Activated CD8-positive, alpha-beta T cell treated with anti-CD3 and anti-CD28 coated beads, Interleukin-2, amount 10 ng/mL, durations not matched to agents 7 days and 5 days (primary cell): ENCODE measurements at regions not wholly inside any gene's neighbourhood (a gene's known extent, or its start where the extent isn't known, plus 50 kb on each side); places are given as distances from the start of the nearest gene placed in this dataset.

ENCODE experiments used
- ATAC-seq: fragments of 150-1000 bp; cut with Tn5 transposase; one replicate; pipeline ENCODE4 v1.10.0; 2021; ENCODE audit warnings: moderate library complexity
- CTCF ChIA-PET: fragments of 350-600 bp; sonication (Branson Sonifier 250); formaldehyde crosslinking; loops from one replicate; lab custom pipeline; 2021; ENCODE audit warnings: antibody characterized with exemption; lab: Charles Lee
- POLR2A ChIA-PET: fragments of 350-600 bp; sonication (Branson Sonifier 250); formaldehyde crosslinking; loops from one replicate; lab custom pipeline; 2021; ENCODE audit warnings: antibody characterized with exemption; lab: Charles Lee
- DNase-seq: peaks from one replicate; pipeline ENCODE4 v3.0.0-alpha.2; 2020
- H3K27ac Mint-ChIP-seq: one replicate; pipeline ENCODE4 v1.8.0; 2021; ENCODE audit warnings: mild to moderate bottlenecking, mixed read lengths
- H3K27me3 Mint-ChIP-seq: one replicate; pipeline ENCODE4 v1.8.0; 2021; ENCODE audit warnings: low read depth, mixed read lengths
- H3K36me3 Mint-ChIP-seq: one replicate; pipeline ENCODE4 v1.8.0; 2021; ENCODE audit warnings: low read depth, mixed read lengths
- H3K4me1 Mint-ChIP-seq: one replicate; pipeline ENCODE4 v1.8.0; 2021; ENCODE audit warnings: low read depth, mixed read lengths
- H3K4me3 Mint-ChIP-seq: one replicate; pipeline ENCODE4 v1.8.0; 2021; ENCODE audit warnings: mild to moderate bottlenecking, mixed read lengths
- H3K9me3 Mint-ChIP-seq: one replicate; pipeline ENCODE4 v1.8.0; 2022; ENCODE audit warnings: mixed read lengths; ENCODE audit not compliant: insufficient read depth

GRCh38 chr21:35333831-35334618 lies 284.9 kb upstream of the RUNX1 start:
- no peak overlapping the region for H3K27ac Mint-ChIP-seq
- no peak for DNase-seq
- CTCF ChIA-PET, result no interaction called here
- POLR2A ChIA-PET, result no interaction called here
- no peaks in the 10 kb centered on the region for H3K36me3 Mint-ChIP-seq
- no peaks in the 10 kb centered on the region for H3K4me1 Mint-ChIP-seq
- H3K27me3 Mint-ChIP-seq, result no peaks in the 10 kb centered on the region
- no peaks in the 10 kb centered on the region for H3K9me3 Mint-ChIP-seq
- no peak for ATAC-seq
- no peak overlapping the region for H3K4me3 Mint-ChIP-seq

DNA sequence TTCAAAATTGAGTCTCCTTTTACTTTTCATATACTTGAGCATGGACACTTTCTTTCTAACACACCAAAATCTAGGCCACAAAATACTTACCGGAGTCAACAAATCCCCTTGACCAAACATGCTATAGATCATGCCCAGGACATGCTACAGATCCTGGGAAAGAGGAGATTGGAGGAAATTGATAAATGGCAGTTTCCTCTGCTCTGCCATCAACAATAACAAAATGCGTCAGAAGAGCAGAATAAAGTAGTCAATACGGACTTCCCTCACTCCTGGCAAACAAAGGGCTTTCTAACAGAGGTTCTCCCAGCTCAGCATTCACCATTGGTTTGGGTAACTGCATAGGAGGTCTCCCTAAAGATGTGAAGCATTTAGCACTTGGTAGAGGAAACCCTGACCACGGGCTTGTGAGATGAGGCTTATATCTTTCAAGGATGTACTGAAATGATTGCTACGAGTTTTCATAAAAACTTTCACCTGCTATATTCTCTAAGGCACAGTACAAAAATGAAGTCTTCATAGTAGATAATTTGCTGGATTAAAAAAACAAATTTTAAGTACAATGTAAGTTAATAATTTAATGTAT lies 283.8 kb upstream of the RUNX1 start:
- CTCF ChIA-PET, result no interaction called here

DNA sequence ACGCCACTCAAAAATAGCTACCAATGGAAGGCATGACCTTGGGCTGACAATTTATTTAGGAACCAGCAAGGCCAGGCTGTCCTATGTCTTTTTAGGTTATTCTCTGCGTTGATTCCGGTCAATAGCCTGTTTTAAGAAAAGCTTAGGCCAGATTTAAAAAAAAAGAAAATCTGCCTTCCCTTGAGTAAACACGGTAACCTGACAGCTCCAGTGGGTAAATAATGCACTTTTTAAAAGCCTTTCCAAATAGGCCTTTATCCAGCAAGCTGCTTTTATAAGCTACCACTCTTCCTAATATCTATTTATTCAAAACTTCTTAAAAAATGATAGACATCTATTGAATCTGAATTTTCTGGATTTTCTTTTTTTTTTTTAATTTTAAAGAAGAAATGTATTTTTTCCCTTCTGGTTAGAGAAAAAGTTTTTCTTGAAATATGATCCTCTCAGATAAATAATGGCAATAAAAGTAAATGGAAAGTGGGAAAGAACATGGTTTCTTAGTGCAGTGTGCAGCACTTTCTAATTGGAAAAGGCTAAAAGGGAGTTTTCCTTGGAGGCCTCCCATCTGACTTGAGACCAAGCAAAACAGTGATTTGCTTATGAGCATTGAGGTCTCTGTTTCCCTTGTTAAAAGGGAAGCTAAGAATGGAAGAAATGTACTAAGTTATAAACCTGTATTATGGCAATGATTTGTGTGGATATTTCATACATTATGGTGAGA lies 281.0 kb upstream of the RUNX1 start:
- no peaks in the 10 kb centered on the region for H3K36me3 Mint-ChIP-seq
- peaks cover 3% of the 10 kb centered on the region for H3K27me3 Mint-ChIP-seq
- H3K4me3 Mint-ChIP-seq, result no peak overlapping the region
- DNase-seq (no peak), ATAC-seq (no peak)
- POLR2A ChIA-PET, result no interaction called here
- no peaks in the 10 kb centered on the region for H3K9me3 Mint-ChIP-seq
- H3K4me1 Mint-ChIP-seq, result no peaks in the 10 kb centered on the region
- CTCF ChIA-PET, result no interaction called here
- H3K27ac Mint-ChIP-seq, result no peak overlapping the region

More for the DNA sequence above, 283.8 kb upstream of the RUNX1 start:
- Mint-ChIP-seq H3K9me3 (no peaks in the 10 kb centered on the region), H3K27ac (no peak overlapping the region), H3K27me3 (no peaks in the 10 kb centered on the region), H3K4me3 (no peak overlapping the region), H3K36me3 (no peaks in the 10 kb centered on the region), H3K4me1 (no peaks in the 10 kb centered on the region)
- POLR2A ChIA-PET, result no interaction called here
- DNase-seq (no peak), ATAC-seq (no peak)

DNA sequence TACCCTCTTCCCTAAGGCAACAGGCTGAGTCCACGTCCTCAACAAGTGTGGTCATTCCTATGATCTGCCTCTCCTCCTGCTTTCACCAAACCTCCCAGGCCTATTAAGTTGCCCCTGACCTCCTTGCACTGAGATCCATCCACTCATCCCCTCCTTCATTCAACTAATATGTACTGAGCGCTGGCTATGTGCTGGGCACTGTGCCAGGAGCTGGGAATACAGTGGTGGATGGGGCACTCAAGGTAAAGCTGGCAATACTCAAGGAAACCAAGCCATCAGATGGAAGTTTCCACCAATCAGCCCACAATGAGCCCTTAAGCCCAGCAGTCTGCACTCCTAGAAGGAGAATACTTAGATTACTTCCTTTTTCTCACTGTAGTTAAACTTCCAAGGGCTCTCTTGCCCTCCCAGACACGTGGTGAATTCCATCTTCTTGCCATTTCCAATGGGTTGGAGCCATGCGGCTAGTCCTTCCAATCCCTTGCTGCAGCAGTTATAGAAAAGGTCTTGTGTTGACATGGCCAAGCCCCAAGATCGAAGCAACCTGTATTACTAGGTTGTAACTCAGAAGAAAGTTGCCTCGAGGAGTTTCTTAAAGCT lies 279.9 kb upstream of the RUNX1 start:
- Mint-ChIP-seq H3K36me3 (no peaks in the 10 kb centered on the region), H3K27me3 (peaks cover 3% of the 10 kb centered on the region), H3K9me3 (no peaks in the 10 kb centered on the region), H3K4me1 (no peaks in the 10 kb centered on the region), H3K4me3 (no peak overlapping the region), H3K27ac (no peak overlapping the region)
- DNase-seq, result no peak
- ChIA-PET POLR2A (no interaction called here), CTCF (no interaction called here)
- ATAC-seq, result no peak

DNA sequence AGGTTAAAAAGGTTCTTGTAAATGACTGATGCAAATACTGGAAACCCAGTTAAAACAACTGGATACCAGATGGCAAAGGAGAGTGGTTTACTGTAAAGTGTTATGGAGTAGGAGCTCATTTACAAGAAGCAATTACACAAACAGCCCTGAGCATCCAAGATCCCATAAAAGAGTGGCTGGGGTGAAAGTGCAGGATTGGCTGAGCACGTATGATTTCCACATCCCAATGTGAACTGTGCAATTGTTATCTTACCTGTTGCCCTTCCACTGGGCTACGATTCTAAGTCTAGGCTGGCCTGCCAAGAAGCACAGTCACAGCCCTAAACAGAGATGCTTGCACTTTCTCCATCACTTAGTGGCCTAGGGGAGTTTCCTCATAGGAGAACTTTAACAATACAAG lies 277.6 kb upstream of the RUNX1 start:
- no peak overlapping the region for H3K4me3 Mint-ChIP-seq
- CTCF ChIA-PET, result no interaction called here
- peaks cover 3% of the 10 kb centered on the region for H3K27me3 Mint-ChIP-seq
- H3K27ac Mint-ChIP-seq, result no peak overlapping the region
- no peak for DNase-seq
- POLR2A ChIA-PET, result no interaction called here
- no peaks in the 10 kb centered on the region for H3K4me1 Mint-ChIP-seq
- no peaks in the 10 kb centered on the region for H3K36me3 Mint-ChIP-seq
- no peak for ATAC-seq
- H3K9me3 Mint-ChIP-seq, result no peaks in the 10 kb centered on the region

DNA sequence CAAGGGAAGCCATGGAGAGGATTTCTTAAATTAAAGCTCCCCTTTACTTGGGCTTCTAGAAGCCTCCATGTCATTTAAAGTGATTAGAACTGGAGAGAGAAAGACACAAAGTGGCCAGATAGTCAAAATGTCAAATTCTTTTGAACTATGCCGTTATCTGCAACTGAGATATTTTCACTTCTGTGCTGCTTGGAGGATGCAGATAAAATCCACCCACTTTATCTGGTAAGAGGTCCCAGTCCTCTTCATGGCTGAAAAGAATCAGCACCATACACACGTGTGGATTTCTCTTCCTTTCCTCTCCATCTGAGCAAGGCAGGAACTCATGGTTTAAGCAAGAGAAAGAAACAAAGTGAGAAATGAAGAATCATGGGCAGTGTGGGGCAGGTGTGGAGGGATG lies 276.9 kb upstream of the RUNX1 start:
- Mint-ChIP-seq H3K27me3 (peaks cover 3% of the 10 kb centered on the region), H3K36me3 (no peaks in the 10 kb centered on the region), H3K9me3 (no peaks in the 10 kb centered on the region), H3K27ac (no peak overlapping the region), H3K4me1 (no peaks in the 10 kb centered on the region), H3K4me3 (no peak overlapping the region)
- ChIA-PET CTCF (no interaction called here), POLR2A (no interaction called here)
- ATAC-seq (no peak), DNase-seq (no peak)

DNA sequence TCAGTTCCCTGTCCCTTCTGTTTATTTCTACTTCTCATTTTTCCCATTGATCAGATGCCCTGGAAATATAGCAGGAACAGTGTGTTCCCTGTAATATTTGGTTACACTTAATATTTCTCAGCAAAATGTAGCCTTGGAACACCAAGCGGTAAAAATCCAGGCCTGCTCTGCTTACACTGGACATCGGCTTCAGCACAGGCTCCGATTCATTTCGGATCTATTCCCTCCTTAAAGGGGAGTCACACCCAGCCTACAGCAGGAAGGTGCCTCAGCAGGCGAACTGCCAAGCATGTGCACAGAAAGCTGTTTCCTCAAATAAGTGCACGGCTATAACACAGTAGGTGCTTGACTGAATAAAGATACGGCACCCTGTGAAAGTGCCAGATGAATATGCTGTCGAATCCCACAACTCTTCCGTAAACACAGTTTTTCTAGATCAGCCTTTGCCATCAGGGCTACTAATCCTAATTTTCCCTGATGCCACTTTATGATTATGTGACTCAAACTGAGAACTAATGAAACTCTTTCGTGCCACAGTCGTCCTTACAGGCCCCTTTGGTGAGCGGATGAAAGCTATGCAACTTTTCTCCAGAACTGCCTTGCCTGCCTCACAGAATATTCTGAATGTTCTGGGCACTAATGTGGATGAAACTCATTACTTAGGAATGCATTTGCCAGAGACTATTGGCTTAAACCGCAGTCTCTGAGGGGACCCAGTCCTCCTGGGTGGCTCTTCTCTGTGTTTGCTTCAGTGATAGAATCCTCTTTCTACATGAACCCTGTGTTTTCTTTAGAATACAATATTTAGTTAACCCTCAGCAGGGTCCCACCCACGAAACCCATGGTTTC lies 275.5 kb upstream of the RUNX1 start:
- ChIA-PET POLR2A (no interaction called here), CTCF (no interaction called here)
- no peaks in the 10 kb centered on the region for H3K4me1 Mint-ChIP-seq
- ATAC-seq (no peak), DNase-seq (no peak)
- no peaks in the 10 kb centered on the region for H3K36me3 Mint-ChIP-seq
- H3K27ac Mint-ChIP-seq, result no peak overlapping the region
- no peaks in the 10 kb centered on the region for H3K9me3 Mint-ChIP-seq
- no peak overlapping the region for H3K4me3 Mint-ChIP-seq
- peaks cover 3% of the 10 kb centered on the region for H3K27me3 Mint-ChIP-seq

DNA sequence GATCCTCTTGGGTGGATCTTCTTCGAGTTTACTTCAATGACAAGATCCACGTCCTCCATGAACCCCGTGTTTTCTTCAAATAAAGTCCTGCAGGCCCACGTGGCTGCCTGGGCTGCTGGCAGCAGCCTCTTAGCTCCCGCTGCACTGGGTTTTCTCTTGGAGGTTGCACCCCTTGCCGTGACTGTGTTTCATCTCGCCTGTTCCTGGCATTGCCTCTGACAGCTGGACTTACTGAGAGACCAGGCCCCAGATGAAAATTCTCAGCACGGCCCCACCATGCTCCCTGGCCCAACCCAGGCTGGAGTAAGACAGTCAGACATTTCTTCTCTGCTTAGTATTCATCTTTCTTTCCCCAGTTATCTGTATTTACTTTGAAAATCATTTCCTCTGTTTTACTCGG lies 274.8 kb upstream of the RUNX1 start:
- H3K9me3 Mint-ChIP-seq, result no peaks in the 10 kb centered on the region
- ATAC-seq (no peak), DNase-seq (no peak)
- CTCF ChIA-PET, result no interaction called here
- no peak overlapping the region for H3K4me3 Mint-ChIP-seq
- no peaks in the 10 kb centered on the region for H3K4me1 Mint-ChIP-seq
- no peak overlapping the region for H3K27ac Mint-ChIP-seq
- peaks cover 3% of the 10 kb centered on the region for H3K27me3 Mint-ChIP-seq
- POLR2A ChIA-PET, result no interaction called here
- H3K36me3 Mint-ChIP-seq, result no peaks in the 10 kb centered on the region

GRCh38 chr21:35321322-35322200 lies 272.5 kb upstream of the RUNX1 start:
- Mint-ChIP-seq H3K36me3 (no peaks in the 10 kb centered on the region), H3K27ac (no peak overlapping the region), H3K4me3 (no peak overlapping the region), H3K4me1 (no peaks in the 10 kb centered on the region), H3K9me3 (no peaks in the 10 kb centered on the region), H3K27me3 (peaks cover 3% of the 10 kb centered on the region)
- ChIA-PET POLR2A (no interaction called here), CTCF (no interaction called here)
- no peak for ATAC-seq
- no peak for DNase-seq

DNA sequence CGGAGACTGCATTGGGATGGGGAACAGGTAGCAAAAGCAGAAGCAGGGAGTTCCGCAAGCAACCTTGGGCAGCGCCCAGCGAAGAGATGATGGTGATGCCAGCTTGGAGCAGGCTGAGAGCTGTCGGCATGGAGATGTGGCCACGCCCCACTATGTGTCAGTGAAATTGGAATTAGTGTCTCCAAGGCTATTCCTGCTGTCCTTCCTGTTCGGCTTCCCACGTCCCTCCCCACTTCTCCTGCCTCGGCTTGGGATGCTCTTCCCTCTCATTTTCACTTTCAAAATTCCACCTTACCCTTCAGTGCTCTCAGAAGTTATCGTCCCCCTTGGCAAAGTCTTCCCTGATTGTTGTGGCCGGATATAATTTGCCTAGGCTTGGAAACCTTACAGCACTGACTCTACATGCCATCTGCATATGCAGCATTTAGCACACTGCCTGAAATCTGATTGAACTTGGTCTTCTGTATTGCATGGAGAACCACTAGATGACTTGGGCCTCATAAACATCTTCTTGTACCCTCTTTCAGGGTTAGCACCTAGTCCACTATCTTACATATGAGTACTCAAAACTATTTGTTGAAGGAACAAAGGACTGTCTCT lies 270.7 kb upstream of the RUNX1 start:
- H3K27me3 Mint-ChIP-seq, result no peaks in the 10 kb centered on the region
- DNase-seq (no peak), ATAC-seq (no peak)
- H3K36me3 Mint-ChIP-seq, result no peaks in the 10 kb centered on the region
- H3K27ac Mint-ChIP-seq, result no peak overlapping the region
- H3K9me3 Mint-ChIP-seq, result no peaks in the 10 kb centered on the region
- no peaks in the 10 kb centered on the region for H3K4me1 Mint-ChIP-seq
- ChIA-PET CTCF (no interaction called here), POLR2A (no interaction called here)
- no peak overlapping the region for H3K4me3 Mint-ChIP-seq
